ENCODE measurements at regions not wholly inside any gene's neighbourhood (a gene's known extent, or its start where the extent isn't known, plus 50 kb on each side); places are given as distances from the start of the nearest gene placed in this dataset.

DNA sequence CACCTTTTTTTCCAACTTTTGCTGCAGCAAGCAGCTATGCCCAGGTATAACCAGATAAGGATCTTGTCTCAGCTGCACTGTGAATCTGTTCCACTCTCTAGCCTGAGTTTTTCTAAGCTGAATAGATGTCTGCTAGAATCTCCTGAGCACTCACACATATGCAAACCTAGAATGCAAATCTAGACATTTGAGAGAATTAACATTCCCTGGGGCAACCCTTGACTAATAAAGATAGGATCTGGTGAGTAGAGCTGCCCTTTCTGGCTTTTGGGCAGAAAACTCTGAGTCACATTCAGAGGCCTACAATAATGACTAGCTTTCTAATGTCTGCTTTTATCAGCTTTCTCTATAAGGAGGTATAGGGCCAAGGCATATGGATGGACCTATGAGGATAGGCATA, 61.4 kb upstream of the BARHL2 start:
- no peak overlapping the region for H3K4me2 ChIP-seq
- TF ChIP-seq, protein P1, sequence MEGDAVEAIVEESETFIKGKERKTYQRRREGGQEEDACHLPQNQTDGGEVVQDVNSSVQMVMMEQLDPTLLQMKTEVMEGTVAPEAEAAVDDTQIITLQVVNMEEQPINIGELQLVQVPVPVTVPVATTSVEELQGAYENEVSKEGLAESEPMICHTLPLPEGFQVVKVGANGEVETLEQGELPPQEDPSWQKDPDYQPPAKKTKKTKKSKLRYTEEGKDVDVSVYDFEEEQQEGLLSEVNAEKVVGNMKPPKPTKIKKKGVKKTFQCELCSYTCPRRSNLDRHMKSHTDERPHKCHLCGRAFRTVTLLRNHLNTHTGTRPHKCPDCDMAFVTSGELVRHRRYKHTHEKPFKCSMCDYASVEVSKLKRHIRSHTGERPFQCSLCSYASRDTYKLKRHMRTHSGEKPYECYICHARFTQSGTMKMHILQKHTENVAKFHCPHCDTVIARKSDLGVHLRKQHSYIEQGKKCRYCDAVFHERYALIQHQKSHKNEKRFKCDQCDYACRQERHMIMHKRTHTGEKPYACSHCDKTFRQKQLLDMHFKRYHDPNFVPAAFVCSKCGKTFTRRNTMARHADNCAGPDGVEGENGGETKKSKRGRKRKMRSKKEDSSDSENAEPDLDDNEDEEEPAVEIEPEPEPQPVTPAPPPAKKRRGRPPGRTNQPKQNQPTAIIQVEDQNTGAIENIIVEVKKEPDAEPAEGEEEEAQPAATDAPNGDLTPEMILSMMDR (IDR thresholded peaks at IDR 0.05; ENCODE audit: poor library complexity) = no peak
- TF ChIP-seq EZH2phosphoT487 (IDR thresholded peaks at IDR 0.05; ENCODE audit: low read depth, severe bottlenecking, unreplicated experiment) (no peak), EZH2 (IDR thresholded peaks at IDR 0.05; ENCODE audit: borderline replicate concordance) (no peak)
- no peaks in the 10 kb centered on the region for H3K36me3 ChIP-seq (replicated peaks; ENCODE audit: insufficient read depth, low read depth)
- no peak overlapping the region for H3K27ac ChIP-seq
- no peaks in the 10 kb centered on the region for H3K9me3 ChIP-seq (ENCODE audit: low read depth)
- H3K4me1 ChIP-seq (ENCODE audit: insufficient read depth) = no peaks in the 10 kb centered on the region
- H4K20me1 ChIP-seq (ENCODE audit: insufficient read depth, poor library complexity, severe bottlenecking) = no peaks in the 10 kb centered on the region
- DNase-seq (ENCODE audit: low spot score) = no peak
- no peak overlapping the region for H2AFZ ChIP-seq
- H3K4me3 ChIP-seq = no peak overlapping the region
- no peaks in the 10 kb centered on the region for H3K9me2 ChIP-seq (replicated peaks; ENCODE audit: insufficient read depth)
- no peaks in the 10 kb centered on the region for H3K79me2 ChIP-seq
- H3K27me3 ChIP-seq = no peaks in the 10 kb centered on the region

- Histone ChIP-seq H2AFZ (no peak overlapping the region), H3K9me2 (replicated peaks; ENCODE audit: insufficient read depth) (no peaks in the 10 kb centered on the region), H3K4me2 (no peak overlapping the region), H3K27ac (no peak overlapping the region), H3K9me3 (ENCODE audit: low read depth) (no peaks in the 10 kb centered on the region), H3K27me3 (no peaks in the 10 kb centered on the region), H3K36me3 (replicated peaks; ENCODE audit: insufficient read depth, low read depth) (no peaks in the 10 kb centered on the region), H3K4me3 (no peak overlapping the region), H4K20me1 (ENCODE audit: insufficient read depth, poor library complexity, severe bottlenecking) (no peaks in the 10 kb centered on the region), H3K79me2 (no peaks in the 10 kb centered on the region), H3K4me1 (ENCODE audit: insufficient read depth) (no peaks in the 10 kb centered on the region)
- TF ChIP-seq, protein P1 (IDR thresholded peaks at IDR 0.05; ENCODE audit: poor library complexity) = no peak
- TF ChIP-seq EZH2phosphoT487 (IDR thresholded peaks at IDR 0.05; ENCODE audit: low read depth, severe bottlenecking, unreplicated experiment) (no peak), EZH2 (IDR thresholded peaks at IDR 0.05; ENCODE audit: borderline replicate concordance) (no peak)
- no peak for DNase-seq (ENCODE audit: low spot score)
- WGBS (ENCODE audit: low lambda C conversion rate, missing lambda C conversion rate) = 90% methylated on average over 3 of the region's 3 CpGs
Observed at GRCh38 chr1:90773812-90774211, 56.7 kb upstream of the BARHL2 start.

DNA sequence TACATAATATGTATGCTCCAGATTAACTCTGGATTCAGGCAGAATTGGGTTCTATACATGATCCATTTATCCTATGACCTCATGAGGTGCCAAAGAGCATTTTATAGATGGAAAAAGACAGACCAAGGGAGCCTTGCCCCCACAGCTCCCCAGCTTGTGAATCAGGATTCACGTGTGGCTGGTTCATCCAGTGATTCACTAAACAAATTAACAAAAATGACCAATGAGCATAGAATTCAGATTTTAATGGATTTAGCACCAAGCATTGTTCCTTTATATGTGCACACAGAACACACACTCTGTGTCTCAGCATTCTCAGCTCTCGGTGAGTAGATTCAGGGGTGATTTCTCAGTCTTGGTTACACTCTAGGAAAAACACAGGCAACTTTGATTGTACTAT, 51.7 kb upstream of the BARHL2 start:
- Histone ChIP-seq H2AFZ (no peak overlapping the region), H3K27me3 (no peaks in the 10 kb centered on the region), H3K9me2 (replicated peaks; ENCODE audit: insufficient read depth) (no peaks in the 10 kb centered on the region), H3K79me2 (no peaks in the 10 kb centered on the region), H3K27ac (no peak overlapping the region), H3K4me2 (no peak overlapping the region), H3K4me3 (no peak overlapping the region), H3K9me3 (ENCODE audit: low read depth) (no peaks in the 10 kb centered on the region), H4K20me1 (ENCODE audit: insufficient read depth, poor library complexity, severe bottlenecking) (no peaks in the 10 kb centered on the region), H3K4me1 (ENCODE audit: insufficient read depth) (no peaks in the 10 kb centered on the region), H3K36me3 (replicated peaks; ENCODE audit: insufficient read depth, low read depth) (no peaks in the 10 kb centered on the region)
- TF ChIP-seq EZH2 (IDR thresholded peaks at IDR 0.05; ENCODE audit: borderline replicate concordance) (no peak), EZH2phosphoT487 (IDR thresholded peaks at IDR 0.05; ENCODE audit: low read depth, severe bottlenecking, unreplicated experiment) (no peak)
- TF ChIP-seq, protein P1 (IDR thresholded peaks at IDR 0.05; ENCODE audit: poor library complexity) = no peak
- 78% methylated on average over 2 of the region's 2 CpGs for WGBS (ENCODE audit: low lambda C conversion rate, missing lambda C conversion rate)
- no peak for DNase-seq (ENCODE audit: low spot score)

DNA sequence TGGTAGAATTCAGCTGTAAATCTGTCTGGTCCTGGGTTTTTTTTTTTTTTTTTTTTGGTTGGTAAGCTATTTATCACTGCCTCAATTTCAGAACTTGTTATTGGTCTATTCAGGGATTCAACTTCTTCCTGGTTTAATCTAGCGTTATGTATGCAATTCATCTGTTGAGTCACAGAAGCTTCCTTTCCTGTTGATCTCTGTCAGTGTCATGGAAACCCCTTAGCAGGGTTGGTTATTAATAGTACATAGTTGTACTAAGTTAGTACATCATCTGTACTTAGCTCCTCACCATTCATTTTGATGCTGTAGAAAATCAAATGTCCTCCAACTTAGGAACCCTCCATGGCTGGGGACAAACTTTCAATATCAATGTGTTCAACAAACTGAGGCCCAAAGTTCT, 51.0 kb upstream of the BARHL2 start:
- 100% methylated on average over 1 of the region's 1 CpG for WGBS (ENCODE audit: low lambda C conversion rate, missing lambda C conversion rate)
- Histone ChIP-seq H3K4me1 (ENCODE audit: insufficient read depth) (no peaks in the 10 kb centered on the region), H2AFZ (no peak overlapping the region), H3K27ac (no peak overlapping the region), H3K4me3 (no peak overlapping the region), H3K27me3 (no peaks in the 10 kb centered on the region), H3K9me3 (ENCODE audit: low read depth) (no peaks in the 10 kb centered on the region), H3K4me2 (no peak overlapping the region), H3K9me2 (replicated peaks; ENCODE audit: insufficient read depth) (no peaks in the 10 kb centered on the region), H3K79me2 (no peaks in the 10 kb centered on the region), H4K20me1 (ENCODE audit: insufficient read depth, poor library complexity, severe bottlenecking) (no peaks in the 10 kb centered on the region), H3K36me3 (replicated peaks; ENCODE audit: insufficient read depth, low read depth) (no peaks in the 10 kb centered on the region)
- no peak for TF ChIP-seq EZH2 (IDR thresholded peaks at IDR 0.05; ENCODE audit: borderline replicate concordance)
- no peak for TF ChIP-seq EZH2phosphoT487 (IDR thresholded peaks at IDR 0.05; ENCODE audit: low read depth, severe bottlenecking, unreplicated experiment)
- TF ChIP-seq, protein P1 (IDR thresholded peaks at IDR 0.05; ENCODE audit: poor library complexity) = no peak
- no peak for DNase-seq (ENCODE audit: low spot score)
